NOMO-1 treated with dmso at 0.1 percent for 144 hours (cell line): ENCODE measurements at regions not wholly inside any gene's neighbourhood (a gene's known extent, or its start where the extent isn't known, plus 50 kb on each side); places are given as distances from the start of the nearest gene placed in this dataset.

Source experiments
- DNase-seq: peaks from one replicate; lab custom pipeline; 2025; ENCODE audit not compliant: unreplicated experiment; lab: John Stamatoyannopoulos, UW

GRCh38 chr5:163385824-163386223, 51.6 kb upstream of the CCNG1 start:
- DNase-seq: no peak

- no peak for DNase-seq
Measured at GRCh38 chr5:163386352-163386751, 51.0 kb upstream of the CCNG1 start.

GRCh38 chr5:163387589-163388343, 49.6 kb upstream of the CCNG1 start:
- DNase-seq: no peak
